ENCODE measurements at regions not wholly inside any gene's neighbourhood (a gene's known extent, or its start where the extent isn't known, plus 50 kb on each side); places are given as distances from the start of the nearest gene placed in this dataset.

- TF ChIP-seq, protein P1, sequence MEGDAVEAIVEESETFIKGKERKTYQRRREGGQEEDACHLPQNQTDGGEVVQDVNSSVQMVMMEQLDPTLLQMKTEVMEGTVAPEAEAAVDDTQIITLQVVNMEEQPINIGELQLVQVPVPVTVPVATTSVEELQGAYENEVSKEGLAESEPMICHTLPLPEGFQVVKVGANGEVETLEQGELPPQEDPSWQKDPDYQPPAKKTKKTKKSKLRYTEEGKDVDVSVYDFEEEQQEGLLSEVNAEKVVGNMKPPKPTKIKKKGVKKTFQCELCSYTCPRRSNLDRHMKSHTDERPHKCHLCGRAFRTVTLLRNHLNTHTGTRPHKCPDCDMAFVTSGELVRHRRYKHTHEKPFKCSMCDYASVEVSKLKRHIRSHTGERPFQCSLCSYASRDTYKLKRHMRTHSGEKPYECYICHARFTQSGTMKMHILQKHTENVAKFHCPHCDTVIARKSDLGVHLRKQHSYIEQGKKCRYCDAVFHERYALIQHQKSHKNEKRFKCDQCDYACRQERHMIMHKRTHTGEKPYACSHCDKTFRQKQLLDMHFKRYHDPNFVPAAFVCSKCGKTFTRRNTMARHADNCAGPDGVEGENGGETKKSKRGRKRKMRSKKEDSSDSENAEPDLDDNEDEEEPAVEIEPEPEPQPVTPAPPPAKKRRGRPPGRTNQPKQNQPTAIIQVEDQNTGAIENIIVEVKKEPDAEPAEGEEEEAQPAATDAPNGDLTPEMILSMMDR (tag by site-specific recombination; IDR thresholded peaks at IDR 0.05), result peak; percentile 61
- TF ChIP-seq MYNN (tag by site-specific recombination; IDR thresholded peaks at IDR 0.05; ENCODE audit: borderline replicate concordance) (no peak), KLF1 (tag by site-specific recombination; IDR thresholded peaks at IDR 0.05) (no peak), ZNF24 (tag by site-specific recombination; IDR thresholded peaks at IDR 0.05) (no peak), ZNF449 (tag by site-specific recombination; IDR thresholded peaks at IDR 0.05) (no peak), REPIN1 (tag by site-specific recombination; IDR thresholded peaks at IDR 0.05; ENCODE audit: low read depth) (no peak), SETDB1 (IDR thresholded peaks at IDR 0.05; ENCODE audit: insufficient read length, low read length) (no peak)
Observed at GRCh38 chr7:94223375-94224084, 171.2 kb upstream of the COL1A2 start.
